B cell (primary cell): ENCODE measurements at regions not wholly inside any gene's neighbourhood (a gene's known extent, or its start where the extent isn't known, plus 50 kb on each side); places are given as distances from the start of the nearest gene placed in this dataset.

Source experiments
- ATAC-seq: fragments of 200-7000 bp; cut with Tn5 transposase; one replicate; pipeline ENCODE4 v1.10.0; 2021; ENCODE audit warnings: low read depth, mild to moderate bottlenecking, moderate number of reproducible peaks, moderate library complexity
- CTCF ChIA-PET: fragments of 350-600 bp; sonication (Branson Sonifier 250); formaldehyde crosslinking; loops from one replicate; lab custom pipeline; 2021; ENCODE audit warnings: antibody characterized with exemption, inconsistent platforms; lab: Charles Lee
- POLR2A ChIA-PET: fragments of 350-600 bp; sonication (Branson Sonifier 250); formaldehyde crosslinking; loops from one replicate; lab custom pipeline; 2021; ENCODE audit warnings: antibody characterized with exemption; lab: Charles Lee
- DNase-seq: peaks from one replicate; pipeline ENCODE4 v3.0.0; 2013
- H2AFZ ChIP-seq: 2 replicates; pipeline ENCODE4 v1.6.1; 2012; ENCODE audit warnings: mild to moderate bottlenecking, low read depth, low read length; ENCODE audit not compliant: insufficient read depth, poor library complexity, severe bottlenecking
- H3K27ac ChIP-seq, 2 donors: 1 replicate in 1 of 2; 2 replicates in 1 of 2; pipeline ENCODE4 v1.5.1; 2012 to 2013; ENCODE audit warnings: low read length in 2 of 2, mild to moderate bottlenecking in 2 of 2, moderate library complexity in 1 of 2
- H3K27me3 ChIP-seq, 4 experiments: fragments of 200-600 bp in 1 of 4; sonication (generic) in 1 of 4; replicated peaks in 1 of 4; 1 replicate in 2 of 4; 2 replicates in 2 of 4; pipeline versions ENCODE4 v1.6.1 to v1.7.0; 2013 to 2016; ENCODE audit warnings: low read length in 3 of 4, mild to moderate bottlenecking in 2 of 4, mixed read lengths in 1 of 4, moderate library complexity in 1 of 4; ENCODE audit not compliant: insufficient read depth in 4 of 4, control insufficient read depth in 3 of 4; ENCODE audit errors: control extremely low read depth in 1 of 4
- H3K36me3 ChIP-seq, 2 experiments: replicated peaks in 1 of 2; 1 replicate in 1 of 2; 2 replicates in 1 of 2; pipeline versions ENCODE4 v1.6.1 to v1.7.1; 2013; ENCODE audit warnings: low read length in 1 of 2; ENCODE audit not compliant: insufficient read depth in 2 of 2, control insufficient read depth in 1 of 2; ENCODE audit errors: control extremely low read depth in 1 of 2, extremely low read depth in 1 of 2
- H3K4me1 ChIP-seq, 2 donors: fragments of 200-600 bp in 1 of 2; sonication (generic) in 1 of 2; 1 replicate in 1 of 2; 2 replicates in 1 of 2; pipeline versions ENCODE4 v1.5.1 to v1.6.1; 2013 to 2017; ENCODE audit warnings: low read length in 2 of 2; ENCODE audit not compliant: control insufficient read depth in 2 of 2, insufficient read depth in 2 of 2
- H3K4me2 ChIP-seq: replicated peaks from 2 replicates; pipeline ENCODE3; 2012; ENCODE audit warnings: mild to moderate bottlenecking, low read depth, low read length; ENCODE audit not compliant: poor library complexity, severe bottlenecking
- H3K4me3 ChIP-seq, 5 experiments: fragments of 200-600 bp in 1 of 5; sonication (generic) in 1 of 5; 1 replicate in 3 of 5; 2 replicates in 2 of 5; pipeline versions ENCODE4 v1.5.1 to v1.7.0; 2011 to 2016; ENCODE audit warnings: low read length in 4 of 5, mild to moderate bottlenecking in 4 of 5, low read depth in 2 of 5, control low read depth in 1 of 5, moderate library complexity in 1 of 5; ENCODE audit not compliant: insufficient read depth in 1 of 5; ENCODE audit errors: control extremely low read depth in 1 of 5, extremely low read depth in 1 of 5
- H3K79me2 ChIP-seq: fragments of 200-600 bp; sonication (generic); one replicate; pipeline ENCODE4 v1.6.0; 2016; ENCODE audit warnings: low read length; ENCODE audit not compliant: control insufficient read depth, insufficient read depth
- H3K9ac ChIP-seq: fragments of 200-600 bp; sonication (generic); 2 replicates; pipeline ENCODE4 v1.6.1; 2017; ENCODE audit warnings: mild to moderate bottlenecking, low read length, moderate library complexity
- H3K9me3 ChIP-seq, 3 donors: one replicate each; pipeline versions ENCODE4 v1.6.1 to v1.7.1; 2013; ENCODE audit warnings: low read length in 2 of 3; ENCODE audit not compliant: control insufficient read depth in 2 of 3, insufficient read depth in 1 of 3; ENCODE audit errors: control extremely low read depth in 1 of 3
- H4K20me1 ChIP-seq: 2 replicates; pipeline ENCODE4 v1.6.0; 2012; ENCODE audit warnings: mild to moderate bottlenecking, low read length; ENCODE audit not compliant: insufficient read depth, control insufficient read depth, poor library complexity, severe bottlenecking
- H3K27ac Mint-ChIP-seq: one replicate; pipeline ENCODE4 v1.8.0; 2021; ENCODE audit warnings: mixed read lengths
- H3K27me3 Mint-ChIP-seq: one replicate; pipeline ENCODE4 v1.8.0; 2021; ENCODE audit warnings: mixed read lengths
- H3K4me1 Mint-ChIP-seq: one replicate; pipeline ENCODE4 v1.8.0; 2021; ENCODE audit warnings: mixed read lengths
- H3K4me3 Mint-ChIP-seq: one replicate; pipeline ENCODE4 v1.8.0; 2021; ENCODE audit warnings: mixed read lengths
- H3K9me3 Mint-ChIP-seq: one replicate; pipeline ENCODE4 v1.8.0; 2022; ENCODE audit warnings: mixed read lengths; ENCODE audit not compliant: insufficient read depth
- CTCF ChIP-seq: fragments of 200-600 bp; IDR thresholded peaks from one replicate; pipeline ENCODE4 v1.8.0; 2022; ENCODE audit warnings: antibody characterized with exemption, mild to moderate bottlenecking
- EZH2 ChIP-seq: IDR thresholded peaks from 2 replicates; pipeline ENCODE4 v1.6.1; 2012; ENCODE audit warnings: borderline replicate concordance, low read depth, mild to moderate bottlenecking, moderate library complexity, low read length; ENCODE audit not compliant: insufficient read depth, poor library complexity, severe bottlenecking
- WGBS: methylation state at CpG from one replicate; pipeline ENCODE4 v1.1.5; 2013; ENCODE audit warnings: missing lambda C conversion rate; ENCODE audit not compliant: insufficient coverage; 5-methylcytosine and 5-hydroxymethylcytosine counted together
- intact Hi-C: fragments of 100-400 bp; cut with micrococcal nuclease; formaldehyde crosslinking; loops from one replicate; pipeline ENCODE4 v1.10.0; 2022

GRCh38 chr1:217140041-217140901, 417.0 kb upstream of the ESRRG start:
- POLR2A ChIA-PET = no interaction called here
- no peaks in the 10 kb centered on the region for H4K20me1 ChIP-seq
- no peak overlapping the region for H3K27ac ChIP-seq
- no peak overlapping the region for H3K4me2 ChIP-seq
- no peaks in the 10 kb centered on the region for H3K36me3 ChIP-seq
- H3K9me3 ChIP-seq = peaks cover 0 to 33% (median 0%) of the 10 kb centered on the region in 3 donors
- H3K4me1 ChIP-seq = peaks cover 4% of the 10 kb centered on the region in 2 donors
- WGBS = 6% methylated on average over 15 of the region's 30 CpGs
- no peak overlapping the region for H3K4me3 ChIP-seq
- Mint-ChIP-seq H3K27ac (no peak overlapping the region), H3K9me3 (peaks cover 5% of the 10 kb centered on the region), H3K27me3 (peaks cover 38% of the 10 kb centered on the region), H3K4me3 (no peak overlapping the region), H3K4me1 (peaks cover 2% of the 10 kb centered on the region)
- H2AFZ ChIP-seq = no peak overlapping the region
- DNase-seq (no peak), ATAC-seq (no peak)
- CTCF ChIA-PET = interaction anchor here (0.7 kb wide), 1 partner anchor 42 kb away, joined by 4 read pairs; no protein-coding TSS in a partner anchor
- TF ChIP-seq EZH2 (no peak), CTCF (no peak)
- H3K9ac ChIP-seq = no peak overlapping the region
- peaks cover 0 to 47% (median 31%) of the 10 kb centered on the region in 4 experiments for H3K27me3 ChIP-seq
- intact Hi-C loops = no loop called here
- H3K79me2 ChIP-seq = no peaks in the 10 kb centered on the region

- H3K4me2 ChIP-seq = no peak overlapping the region
- intact Hi-C loops = no loop called here
- H3K9me3 ChIP-seq = peaks cover 0 to 38% (median 0%) of the 10 kb centered on the region in 3 donors
- Mint-ChIP-seq H3K27ac (no peak overlapping the region), H3K27me3 (peaks cover 43% of the 10 kb centered on the region), H3K4me3 (no peak overlapping the region), H3K9me3 (peaks cover 3% of the 10 kb centered on the region), H3K4me1 (peaks cover 4% of the 10 kb centered on the region)
- H3K9ac ChIP-seq = no peak overlapping the region
- CTCF ChIA-PET = interaction anchor here (0.7 kb wide), 1 partner anchor 41 kb away, joined by 4 read pairs; no protein-coding TSS in a partner anchor
- WGBS = 8% methylated on average over 14 of the region's 29 CpGs
- H2AFZ ChIP-seq = no peak overlapping the region
- no peak overlapping the region for H3K27ac ChIP-seq
- peaks cover 0 to 52% (median 31%) of the 10 kb centered on the region in 4 experiments for H3K27me3 ChIP-seq
- POLR2A ChIA-PET = no interaction called here
- no peaks in the 10 kb centered on the region for H3K79me2 ChIP-seq
- H4K20me1 ChIP-seq = no peaks in the 10 kb centered on the region
- H3K4me1 ChIP-seq = peaks cover 4% of the 10 kb centered on the region in 2 donors
- TF ChIP-seq EZH2 (no peak), CTCF (no peak)
- no peak for ATAC-seq
- no peak overlapping the region for H3K4me3 ChIP-seq
- no peak for DNase-seq
- H3K36me3 ChIP-seq = no peaks in the 10 kb centered on the region
Observed at GRCh38 chr1:217139513-217139912, 416.3 kb upstream of the ESRRG start.
